Calu3 (cell line): ENCODE measurements at regions not wholly inside any gene's neighbourhood (a gene's known extent, or its start where the extent isn't known, plus 50 kb on each side); places are given as distances from the start of the nearest gene placed in this dataset.

ENCODE experiments used
- BruUV-seq: library from RNA; stranded (reverse); fragments of 400-500 nt; replicated peaks from 2 replicates; lab custom pipeline; 2021; lab: Mats Ljungman, UMichigan
- CTCF ChIA-PET: fragments of 300-600 bp; sonication (Branson Sonifier 250); formaldehyde crosslinking; loops from one replicate; lab custom pipeline; 2022; ENCODE audit warnings: antibody characterized with exemption; lab: Charles Lee
- DNase-seq: peaks from one replicate; pipeline ENCODE4 v3.0.0; 2022
- H3K27ac Mint-ChIP-seq: one replicate; pipeline ENCODE4 v1.8.0; 2022; ENCODE audit warnings: mixed read lengths; ENCODE audit not compliant: unreplicated experiment
- H3K27me3 Mint-ChIP-seq: one replicate; pipeline ENCODE4 v1.8.0; 2022; ENCODE audit warnings: mixed read lengths; ENCODE audit not compliant: unreplicated experiment
- H3K36me3 Mint-ChIP-seq: one replicate; pipeline ENCODE4 v1.8.0; 2022; ENCODE audit warnings: mild to moderate bottlenecking, moderate library complexity, mixed read lengths; ENCODE audit not compliant: insufficient read depth, unreplicated experiment
- H3K4me1 Mint-ChIP-seq: one replicate; pipeline ENCODE4 v1.8.0; 2022; ENCODE audit warnings: mild to moderate bottlenecking, low read depth, mixed read lengths; ENCODE audit not compliant: unreplicated experiment
- H3K4me3 Mint-ChIP-seq: one replicate; pipeline ENCODE4 v1.8.0; 2022; ENCODE audit warnings: mild to moderate bottlenecking, low read depth, moderate library complexity, mixed read lengths; ENCODE audit not compliant: unreplicated experiment
- H3K9me3 Mint-ChIP-seq: one replicate; pipeline ENCODE4 v1.8.0; 2022; ENCODE audit warnings: low read depth, mixed read lengths; ENCODE audit not compliant: unreplicated experiment
- CTCF ChIP-seq: fragments of 200-600 bp; IDR thresholded peaks from one replicate; pipeline ENCODE4 v1.8.0; 2022; ENCODE audit warnings: antibody characterized with exemption; ENCODE audit not compliant: unreplicated experiment
- intact Hi-C: fragments of 100-400 bp; cut with micrococcal nuclease; formaldehyde crosslinking; loops from one replicate; pipeline ENCODE4 v1.10.0; 2022; ENCODE audit not compliant: unreplicated experiment

- CTCF ChIA-PET: interaction anchor here (0.5 to 0.8 kb wide), 2 partner anchors 448 to 870 kb away, joined by 3 to 4 read pairs; no protein-coding TSS in a partner anchor
- Mint-ChIP-seq H3K27me3 (no peaks in the 10 kb centered on the region), H3K4me1 (no peaks in the 10 kb centered on the region), H3K9me3 (no peaks in the 10 kb centered on the region), H3K27ac (no peak overlapping the region), H3K4me3 (no peak overlapping the region), H3K36me3 (no peaks in the 10 kb centered on the region)
- TF ChIP-seq CTCF: no peak
- DNase-seq: no peak
- BruUV-seq: no TSS peak
- intact Hi-C loops: no loop called here
These were observed 102.4 kb upstream of the HSF2 start for GRCh38 chr6:122297010-122297409.

- Mint-ChIP-seq H3K9me3 (peaks cover 4% of the 10 kb centered on the region), H3K27me3 (no peaks in the 10 kb centered on the region), H3K27ac (no peak overlapping the region), H3K36me3 (no peaks in the 10 kb centered on the region), H3K4me3 (no peak overlapping the region), H3K4me1 (peaks cover 11% of the 10 kb centered on the region)
- TF ChIP-seq CTCF: no peak
- intact Hi-C loops: no loop called here
- CTCF ChIA-PET: no interaction called here
- BruUV-seq: no TSS peak
- DNase-seq: no peak
These were observed 97.4 kb upstream of the HSF2 start for GRCh38 chr6:122302067-122302466.

- Mint-ChIP-seq H3K27ac (no peak overlapping the region), H3K4me1 (peaks cover 11% of the 10 kb centered on the region), H3K9me3 (peaks cover 8% of the 10 kb centered on the region), H3K36me3 (no peaks in the 10 kb centered on the region), H3K4me3 (no peak overlapping the region), H3K27me3 (no peaks in the 10 kb centered on the region)
- no peak for TF ChIP-seq CTCF
- CTCF ChIA-PET: no interaction called here
- DNase-seq: no peak
- no TSS peak for BruUV-seq
- intact Hi-C loops: no loop called here
These were observed 91.9 kb upstream of the HSF2 start for GRCh38 chr6:122307577-122307976.

DNA sequence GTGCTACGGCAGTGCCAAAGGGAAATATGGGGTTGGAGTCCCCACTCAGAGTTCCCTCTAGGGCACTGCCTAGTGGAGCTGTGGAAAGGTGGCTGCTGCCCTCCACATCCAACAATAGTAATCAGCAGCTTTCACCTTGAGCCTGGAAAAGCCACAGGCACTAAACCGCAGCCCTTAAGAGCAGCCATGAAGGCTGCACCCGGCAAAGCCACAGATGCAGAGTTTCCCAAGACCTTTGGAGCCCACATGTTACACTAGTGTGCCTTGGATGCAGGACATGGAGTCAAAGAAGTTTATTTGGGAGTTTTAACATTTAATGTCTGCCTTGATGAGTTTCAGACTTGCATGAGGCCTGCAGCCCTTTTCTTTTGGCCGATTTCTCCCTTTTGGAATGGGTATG is 91.4 kb upstream of the HSF2 start:
- Mint-ChIP-seq H3K4me1 (peaks cover 11% of the 10 kb centered on the region), H3K27ac (no peak overlapping the region), H3K9me3 (peaks cover 8% of the 10 kb centered on the region), H3K36me3 (no peaks in the 10 kb centered on the region), H3K4me3 (no peak overlapping the region), H3K27me3 (no peaks in the 10 kb centered on the region)
- CTCF ChIA-PET: interaction anchor here (1.1 kb wide), 1 partner anchor 14 kb away, joined by 4 read pairs; no protein-coding TSS in a partner anchor
- TF ChIP-seq CTCF: no peak
- DNase-seq: no peak
- BruUV-seq: no TSS peak
- intact Hi-C loops: no loop called here
